ENCODE measurements at regions not wholly inside any gene's neighbourhood (a gene's known extent, or its start where the extent isn't known, plus 50 kb on each side); places are given as distances from the start of the nearest gene placed in this dataset.

DNA sequence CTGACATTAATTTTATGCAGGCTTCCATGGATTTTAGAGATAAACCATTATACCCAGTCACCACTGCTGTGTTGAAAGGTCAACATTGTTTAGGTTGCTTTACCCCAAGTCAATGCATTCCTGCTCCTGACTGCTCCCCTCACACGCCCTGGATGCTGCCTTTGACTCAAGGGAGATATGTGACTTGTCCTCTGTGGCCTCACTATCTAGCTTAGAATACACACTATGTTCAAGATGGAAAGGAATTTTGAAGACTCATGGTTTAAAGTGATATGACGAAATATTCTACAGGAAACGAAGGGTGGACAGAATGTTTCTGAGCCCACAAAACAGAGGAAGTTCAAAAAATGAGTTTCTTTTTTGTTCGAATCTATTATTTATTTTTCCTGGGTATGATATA, 170.4 kb upstream of the NR5A2 start:
- Mint-ChIP-seq H3K4me1 (peaks cover 8% of the 10 kb centered on the region), H3K27ac (no peak overlapping the region), H3K27me3 (peaks cover 11% of the 10 kb centered on the region), H3K4me3 (no peak overlapping the region), H3K9me3 (ENCODE audit: low read depth) (no peaks in the 10 kb centered on the region), H3K36me3 (ENCODE audit: low read depth) (no peaks in the 10 kb centered on the region)
- DNase-seq (no peak), ATAC-seq (no peak)
- intact Hi-C loops (cut with DNase I, micrococcal nuclease): no loop called here
- ChIA-PET CTCF (interaction anchor here (0.7 kb wide), 1 partner anchor 666 kb away, joined by 3 read pairs; no protein-coding TSS in a partner anchor), POLR2A (no interaction called here)

DNA sequence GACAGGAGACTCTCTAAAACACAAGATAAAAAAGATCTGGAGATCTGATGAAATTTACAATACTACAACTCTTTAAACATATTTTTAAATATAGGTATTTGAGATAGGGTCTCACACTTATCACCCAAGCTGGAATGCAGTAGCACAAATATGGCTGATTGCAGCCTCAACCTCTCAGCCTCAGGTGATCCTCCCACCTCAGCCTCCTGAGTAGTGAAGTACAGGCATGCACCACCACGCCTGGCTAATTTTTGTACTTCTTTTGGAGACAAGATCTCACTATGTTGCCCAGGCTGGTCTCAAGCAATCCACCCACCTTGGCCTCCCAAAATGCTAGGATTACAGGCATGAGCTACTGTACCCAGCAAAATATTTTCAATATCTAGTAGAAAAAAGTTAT, 170.0 kb upstream of the NR5A2 start:
- ChIA-PET CTCF (interaction anchor here (0.7 kb wide), 1 partner anchor 666 kb away, joined by 3 read pairs; no protein-coding TSS in a partner anchor), POLR2A (no interaction called here)
- Mint-ChIP-seq H3K27me3 (peaks cover 11% of the 10 kb centered on the region), H3K9me3 (ENCODE audit: low read depth) (no peaks in the 10 kb centered on the region), H3K27ac (no peak overlapping the region), H3K4me1 (peaks cover 8% of the 10 kb centered on the region), H3K4me3 (no peak overlapping the region), H3K36me3 (ENCODE audit: low read depth) (no peaks in the 10 kb centered on the region)
- DNase-seq (no peak), ATAC-seq (no peak)
- intact Hi-C loops (cut with DNase I, micrococcal nuclease): no loop called here

- no peak for DNase-seq
- Mint-ChIP-seq H3K9me3 (ENCODE audit: low read depth) (no peaks in the 10 kb centered on the region), H3K4me3 (no peak overlapping the region), H3K36me3 (ENCODE audit: low read depth) (no peaks in the 10 kb centered on the region), H3K4me1 (peaks cover 8% of the 10 kb centered on the region), H3K27ac (no peak overlapping the region), H3K27me3 (peaks cover 11% of the 10 kb centered on the region)
- POLR2A ChIA-PET: no interaction called here
- intact Hi-C loops (cut with DNase I, micrococcal nuclease): no loop called here
- CTCF ChIA-PET: no interaction called here
- no peak for ATAC-seq
These were observed 169.3 kb upstream of the NR5A2 start for GRCh38 chr1:199858171-199858570.

DNA sequence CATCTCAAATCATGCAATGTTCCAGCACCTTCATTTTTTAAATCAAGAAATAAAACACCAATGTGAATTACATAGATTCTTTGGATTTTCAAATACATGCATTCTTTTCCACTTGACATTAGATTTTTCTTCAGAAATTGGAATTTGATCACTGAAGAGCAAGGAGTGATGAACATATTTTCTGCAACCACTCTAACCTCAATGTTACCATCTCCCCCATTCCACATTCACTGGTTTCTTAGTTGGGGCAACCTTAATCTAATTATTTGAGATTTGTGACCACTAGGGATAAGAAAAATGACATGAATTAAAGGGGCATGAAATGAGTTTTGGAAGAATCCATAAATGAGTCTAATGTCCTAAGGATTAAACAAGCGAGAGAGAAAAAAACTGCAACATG, 168.7 kb upstream of the NR5A2 start:
- H3K27ac Mint-ChIP-seq: no peak overlapping the region
- peaks cover 8% of the 10 kb centered on the region for H3K4me1 Mint-ChIP-seq
- POLR2A ChIA-PET: no interaction called here
- H3K4me3 Mint-ChIP-seq: no peak overlapping the region
- DNase-seq (no peak), ATAC-seq (no peak)
- intact Hi-C loops (cut with DNase I, micrococcal nuclease): no loop called here
- H3K36me3 Mint-ChIP-seq (ENCODE audit: low read depth): no peaks in the 10 kb centered on the region
- no peaks in the 10 kb centered on the region for H3K9me3 Mint-ChIP-seq (ENCODE audit: low read depth)
- peaks cover 11% of the 10 kb centered on the region for H3K27me3 Mint-ChIP-seq
- CTCF ChIA-PET: interaction anchor here (0.7 kb wide), 1 partner anchor 9 kb away, joined by 4 read pairs; no protein-coding TSS in a partner anchor

GRCh38 chr1:199859491-199859933, 168.0 kb upstream of the NR5A2 start:
- H3K36me3 Mint-ChIP-seq (ENCODE audit: low read depth): no peaks in the 10 kb centered on the region
- POLR2A ChIA-PET: no interaction called here

DNA sequence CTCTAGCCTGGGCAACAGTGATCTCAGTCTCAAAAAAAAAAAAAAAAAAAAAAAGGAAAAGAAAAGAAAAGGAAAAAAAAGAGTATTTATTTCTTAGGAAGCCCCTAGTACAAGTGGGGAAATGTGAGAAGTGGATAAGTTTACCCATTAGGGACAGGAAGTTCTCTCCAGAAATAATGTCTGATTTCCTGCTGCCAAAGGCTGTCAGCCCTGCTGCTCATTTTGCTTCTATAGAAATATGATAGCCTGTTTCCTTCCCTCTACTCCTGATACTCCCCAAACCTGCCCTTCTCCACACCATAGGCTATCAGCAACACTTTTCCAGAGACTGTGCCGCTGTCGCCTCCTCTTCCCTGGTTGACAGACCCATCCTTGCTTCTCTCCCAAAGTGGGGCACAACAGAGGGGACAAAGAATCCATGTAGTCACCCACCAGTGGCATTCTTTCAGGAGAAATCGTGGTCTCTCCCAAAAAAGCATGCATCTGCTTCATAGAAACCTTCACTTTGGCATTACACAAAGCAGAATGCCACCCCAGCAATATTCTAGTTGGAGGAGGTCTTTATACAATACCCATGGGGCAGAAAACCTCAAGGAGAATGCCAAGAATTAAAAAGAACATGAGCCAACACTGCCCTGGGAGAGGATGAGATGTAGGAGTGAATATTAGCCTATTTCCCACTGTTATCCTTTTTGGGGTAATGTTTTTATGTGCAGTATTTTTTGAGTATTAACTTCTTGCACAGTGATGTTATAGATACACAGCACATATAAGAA, 166.3 kb upstream of the NR5A2 start:
- H3K27ac Mint-ChIP-seq: no peak overlapping the region
- POLR2A ChIA-PET: no interaction called here
- no peak overlapping the region for H3K4me3 Mint-ChIP-seq
- no peaks in the 10 kb centered on the region for H3K9me3 Mint-ChIP-seq (ENCODE audit: low read depth)
- no peak for DNase-seq
- H3K36me3 Mint-ChIP-seq (ENCODE audit: low read depth): no peaks in the 10 kb centered on the region
- intact Hi-C loops (cut with DNase I, micrococcal nuclease): no loop called here
- ATAC-seq: no peak
- peaks cover 13% of the 10 kb centered on the region for H3K27me3 Mint-ChIP-seq
- CTCF ChIA-PET: interaction anchor here (1.1 kb wide), 1 partner anchor 29 kb away, joined by 3 read pairs; no protein-coding TSS in a partner anchor
- peaks cover 8% of the 10 kb centered on the region for H3K4me1 Mint-ChIP-seq

More at GRCh38 chr1:199859491-199859933, 168.0 kb upstream of the NR5A2 start:
- no peak overlapping the region for H3K4me3 Mint-ChIP-seq
- no peaks in the 10 kb centered on the region for H3K9me3 Mint-ChIP-seq (ENCODE audit: low read depth)
- ATAC-seq: peak; percentile 49
- no peak overlapping the region for H3K27ac Mint-ChIP-seq
- H3K27me3 Mint-ChIP-seq: peaks cover 11% of the 10 kb centered on the region
- H3K4me1 Mint-ChIP-seq: peaks cover 8% of the 10 kb centered on the region
- intact Hi-C loops (cut with DNase I, micrococcal nuclease): no loop called here
- no peak for DNase-seq
- CTCF ChIA-PET: interaction anchor here (0.7 kb wide), 1 partner anchor 10 kb away, joined by 4 read pairs; no protein-coding TSS in a partner anchor

- DNase-seq: no peak
These were observed 165.5 kb upstream of the NR5A2 start for GRCh38 chr1:199862047-199862446.

DNA sequence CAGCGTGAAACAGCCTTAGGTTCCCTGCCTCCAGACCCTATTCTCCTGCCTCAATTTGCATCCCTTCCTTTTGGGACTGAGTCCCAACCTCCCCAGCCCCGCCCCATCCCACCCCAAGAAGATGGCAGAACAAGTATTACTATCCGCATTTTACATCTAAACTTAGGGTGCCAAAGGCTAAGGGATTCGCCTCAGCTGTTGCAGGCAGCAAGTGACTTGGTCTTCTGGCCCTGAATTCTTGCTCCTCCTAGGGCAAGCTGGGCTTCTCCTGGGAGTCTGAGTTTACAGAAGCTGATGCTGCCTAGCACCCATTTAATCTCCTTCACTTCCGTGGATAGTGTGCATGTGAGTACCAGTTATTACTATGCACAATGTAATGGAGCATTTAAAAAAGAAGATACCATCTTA, 161.3 kb upstream of the NR5A2 start:
- ChIA-PET POLR2A (no interaction called here), CTCF (no interaction called here)
- no peaks in the 10 kb centered on the region for H3K4me1 Mint-ChIP-seq
- no peak overlapping the region for H3K4me3 Mint-ChIP-seq
- no peaks in the 10 kb centered on the region for H3K36me3 Mint-ChIP-seq (ENCODE audit: low read depth)
- H3K9me3 Mint-ChIP-seq (ENCODE audit: low read depth): no peaks in the 10 kb centered on the region
- DNase-seq: no peak
- intact Hi-C loops (cut with DNase I, micrococcal nuclease): no loop called here
- peaks cover 4% of the 10 kb centered on the region for H3K27me3 Mint-ChIP-seq
- no peak overlapping the region for H3K27ac Mint-ChIP-seq
- no peak for ATAC-seq

More at GRCh38 chr1:199862047-199862446, 165.5 kb upstream of the NR5A2 start:
- Mint-ChIP-seq H3K27ac (no peak overlapping the region), H3K4me1 (peaks cover 8% of the 10 kb centered on the region), H3K27me3 (peaks cover 12% of the 10 kb centered on the region), H3K9me3 (ENCODE audit: low read depth) (no peaks in the 10 kb centered on the region), H3K4me3 (no peak overlapping the region), H3K36me3 (ENCODE audit: low read depth) (no peaks in the 10 kb centered on the region)
- CTCF ChIA-PET: interaction anchor here (1.1 kb wide), 1 partner anchor 29 kb away, joined by 3 read pairs; no protein-coding TSS in a partner anchor
- ATAC-seq: no peak
- intact Hi-C loops (cut with DNase I, micrococcal nuclease): no loop called here
- POLR2A ChIA-PET: no interaction called here

GRCh38 chr1:199867601-199868000, 159.9 kb upstream of the NR5A2 start:
- POLR2A ChIA-PET: no interaction called here
- ATAC-seq (no peak), DNase-seq (no peak)
- Mint-ChIP-seq H3K4me3 (no peak overlapping the region), H3K4me1 (no peaks in the 10 kb centered on the region), H3K9me3 (ENCODE audit: low read depth) (no peaks in the 10 kb centered on the region), H3K36me3 (ENCODE audit: low read depth) (no peaks in the 10 kb centered on the region), H3K27ac (no peak overlapping the region), H3K27me3 (peaks cover 2% of the 10 kb centered on the region)
- CTCF ChIA-PET: interaction anchor here (0.6 kb wide), 2 partner anchors 17 to 46 kb away, joined by 3 to 6 read pairs; no protein-coding TSS in a partner anchor
- intact Hi-C loops (cut with DNase I, micrococcal nuclease): no loop called here

DNA sequence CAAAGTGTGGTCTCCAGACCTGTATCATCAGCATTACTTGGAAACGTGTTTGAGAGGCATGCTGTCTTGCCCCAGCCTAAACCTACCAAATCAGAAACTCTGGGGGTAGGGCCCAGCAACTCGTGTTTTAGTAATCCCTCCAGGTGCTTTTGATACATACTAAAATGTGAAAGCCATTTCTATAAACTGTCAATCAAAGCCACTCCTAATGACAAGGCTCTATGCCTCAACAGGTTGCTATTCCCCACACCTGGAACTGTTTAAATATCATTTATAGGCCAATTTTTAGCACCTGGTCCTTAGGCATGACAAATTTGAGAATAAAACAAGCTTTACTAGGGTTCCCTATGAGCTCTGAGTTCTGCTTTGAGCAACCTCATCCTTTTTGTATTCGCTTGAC, 158.7 kb upstream of the NR5A2 start:
- H3K27ac Mint-ChIP-seq: no peak overlapping the region
- DNase-seq (no peak), ATAC-seq (no peak)
- H3K4me3 Mint-ChIP-seq: no peak overlapping the region
- peaks cover 5% of the 10 kb centered on the region for H3K27me3 Mint-ChIP-seq
- ChIA-PET CTCF (no interaction called here), POLR2A (no interaction called here)
- no peaks in the 10 kb centered on the region for H3K36me3 Mint-ChIP-seq (ENCODE audit: low read depth)
- intact Hi-C loops (cut with DNase I, micrococcal nuclease): no loop called here
- no peaks in the 10 kb centered on the region for H3K9me3 Mint-ChIP-seq (ENCODE audit: low read depth)
- H3K4me1 Mint-ChIP-seq: no peaks in the 10 kb centered on the region

DNA sequence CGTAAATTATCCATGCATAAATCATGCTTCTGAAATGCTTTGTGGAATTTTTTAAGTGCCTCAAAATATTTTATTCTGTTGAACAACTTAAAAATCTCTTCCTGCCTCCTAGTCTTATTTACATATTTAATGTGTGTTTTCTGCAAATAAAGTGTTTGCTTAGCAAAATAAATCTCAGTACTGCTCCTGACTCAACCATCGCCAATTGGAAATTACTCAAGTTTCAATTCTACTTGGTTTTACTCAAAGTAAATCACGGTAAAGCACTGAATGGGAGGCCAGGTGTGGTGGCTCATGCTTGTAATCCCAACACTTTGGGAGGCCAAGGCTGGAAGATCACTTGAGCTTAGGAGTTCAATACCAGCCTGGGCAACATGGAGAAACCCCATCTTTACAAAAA, 152.2 kb upstream of the NR5A2 start:
- Mint-ChIP-seq H3K4me1 (no peaks in the 10 kb centered on the region), H3K36me3 (ENCODE audit: low read depth) (no peaks in the 10 kb centered on the region), H3K4me3 (no peak overlapping the region), H3K9me3 (ENCODE audit: low read depth) (no peaks in the 10 kb centered on the region), H3K27ac (no peak overlapping the region), H3K27me3 (peaks cover 10% of the 10 kb centered on the region)
- CTCF ChIA-PET: no interaction called here
- POLR2A ChIA-PET: no interaction called here
- DNase-seq (no peak), ATAC-seq (no peak)
- intact Hi-C loops (cut with DNase I, micrococcal nuclease): no loop called here

GRCh38 chr1:199875856-199876255, 151.7 kb upstream of the NR5A2 start:
- ChIA-PET CTCF (no interaction called here), POLR2A (interaction anchor here (0.6 kb wide), 1 partner anchor 639 kb away, joined by 10 read pairs; no protein-coding TSS in a partner anchor)
- DNase-seq (no peak), ATAC-seq (no peak)
- intact Hi-C loops (cut with DNase I, micrococcal nuclease): no loop called here
- Mint-ChIP-seq H3K4me1 (no peaks in the 10 kb centered on the region), H3K36me3 (ENCODE audit: low read depth) (no peaks in the 10 kb centered on the region), H3K4me3 (no peak overlapping the region), H3K27me3 (peaks cover 10% of the 10 kb centered on the region), H3K27ac (no peak overlapping the region), H3K9me3 (ENCODE audit: low read depth) (no peaks in the 10 kb centered on the region)
